SK-N-SH (cell line): ENCODE measurements at regions not wholly inside any gene's neighbourhood (a gene's known extent, or its start where the extent isn't known, plus 50 kb on each side); places are given as distances from the start of the nearest gene placed in this dataset.

Experiments
- CTCF ChIA-PET: fragments of 300-600, 350-600 bp; formaldehyde crosslinking; extraction: SDS; loops from one replicate; lab custom pipeline; 2021; lab: Yijun Ruan, JAX
- POLR2A ChIA-PET: fragments of 350-600 bp; sonication (Branson Sonifier 250); formaldehyde crosslinking; extraction: SDS; loops from one replicate; lab custom pipeline; 2020; ENCODE audit warnings: antibody characterized with exemption, inconsistent platforms; lab: Yijun Ruan, JAX
- DNase-seq: peaks from one replicate; pipeline ENCODE4 v3.0.0; 2012
- H2AFZ ChIP-seq: fragments of 200-600 bp; sonication (generic); 2 replicates; pipeline ENCODE4 v1.8.1; 2016; ENCODE audit warnings: antibody characterized with exemption, mild to moderate bottlenecking, low read depth
- H3F3A ChIP-seq: fragments of 200-600 bp; sonication (generic); replicated peaks from 2 replicates; pipeline ENCODE3; 2016; ENCODE audit warnings: antibody characterized with exemption, mild to moderate bottlenecking; ENCODE audit not compliant: insufficient read depth
- H3K27ac ChIP-seq, 2 experiments: fragments of 200-500 bp in 1 of 2; fragments of 200-600 bp in 1 of 2; sonication (Bioruptor generic) in 1 of 2; sonication (generic), shearing (Covaris generic) in 1 of 2; 2 replicates each; pipeline versions ENCODE4 v1.5.1 to v1.6.1; 2014 to 2016; ENCODE audit warnings: low read depth in 2 of 2, inconsistent platforms in 1 of 2, low read length in 1 of 2, mild to moderate bottlenecking in 1 of 2, mixed read lengths in 1 of 2
- H3K27me3 ChIP-seq: fragments of 200-600 bp; sonication (generic), shearing (Covaris generic); 2 replicates; pipeline ENCODE4 v1.6.1; 2016; ENCODE audit warnings: mixed run types; ENCODE audit not compliant: insufficient read depth
- H3K36me3 ChIP-seq, 2 experiments: fragments of 200-500 bp in 1 of 2; fragments of 200-600 bp in 1 of 2; sonication (Bioruptor generic) in 1 of 2; sonication (generic) in 1 of 2; replicated peaks in 1 of 2; 2 replicates each; pipeline versions ENCODE3 to v1.5.1; 2014 to 2016; ENCODE audit warnings: low read length in 1 of 2, mild to moderate bottlenecking in 1 of 2; ENCODE audit not compliant: insufficient read depth in 2 of 2, control insufficient read depth in 1 of 2
- H3K4me1 ChIP-seq, 2 experiments: fragments of 200-500 bp in 1 of 2; fragments of 200-600 bp in 1 of 2; sonication (Bioruptor generic) in 1 of 2; sonication (generic), shearing (Covaris generic) in 1 of 2; 2 replicates each; pipeline versions ENCODE4 v1.5.1 to v1.6.1; 2014 to 2016; ENCODE audit warnings: low read depth in 1 of 2, low read length in 1 of 2, mixed run types in 1 of 2; ENCODE audit not compliant: insufficient read depth in 2 of 2, control insufficient read depth in 1 of 2
- H3K4me2 ChIP-seq: fragments of 200-600 bp; sonication (generic), shearing (Covaris generic); 2 replicates; pipeline ENCODE4 v1.6.1; 2017; ENCODE audit warnings: mixed run types
- H3K4me3 ChIP-seq, 2 experiments: fragments of 200-500 bp in 1 of 2; fragments of 200-600 bp in 1 of 2; sonication (Bioruptor generic) in 1 of 2; sonication (generic), shearing (Covaris generic) in 1 of 2; 2 replicates each; pipeline versions ENCODE4 v1.5.1 to v1.8.1; 2014 to 2016; ENCODE audit warnings: low read depth in 2 of 2, inconsistent platforms in 1 of 2, low read length in 1 of 2, mild to moderate bottlenecking in 1 of 2, mixed read lengths in 1 of 2, moderate library complexity in 1 of 2
- H3K79me2 ChIP-seq: fragments of 200-600 bp; sonication (generic); 2 replicates; pipeline ENCODE4 v1.8.1; 2017; ENCODE audit warnings: mild to moderate bottlenecking; ENCODE audit not compliant: insufficient read depth
- H3K9ac ChIP-seq: fragments of 200-600 bp; sonication (generic); 2 replicates; pipeline ENCODE4 v1.6.1; 2017; ENCODE audit warnings: mixed run types
- H3K9me2 ChIP-seq: fragments of 200-600 bp; sonication (generic); 2 replicates; pipeline ENCODE4 v1.6.1; 2017; ENCODE audit warnings: mixed run types
- H3K9me3 ChIP-seq: fragments of 200-600 bp; sonication (generic); 2 replicates; pipeline ENCODE4 v1.6.1; 2017; ENCODE audit warnings: mixed run types, mild to moderate bottlenecking, moderate library complexity
- H4K20me1 ChIP-seq: fragments of 200-600 bp; sonication (generic); 2 replicates; pipeline ENCODE4 v1.6.1; 2017; ENCODE audit warnings: mild to moderate bottlenecking, mixed run types; ENCODE audit not compliant: insufficient read depth
- EP300 ChIP-seq, 2 experiments: IDR thresholded peaks; 2 replicates each; pipeline versions ENCODE4 v1.4.0 to v1.6.1; 2012; ENCODE audit warnings: borderline replicate concordance in 1 of 2, low read depth in 1 of 2, low read length in 1 of 2
- EZH2phosphoT487 ChIP-seq: fragments of 200-600 bp; sonication (generic); IDR thresholded peaks from 2 replicates; pipeline ENCODE4 v1.6.1; 2017; ENCODE audit warnings: low read depth, mixed run types, mild to moderate bottlenecking, antibody characterized with exemption, moderate library complexity, borderline replicate concordance
- FOSL2 ChIP-seq: IDR thresholded peaks from 2 replicates; pipeline ENCODE4 v1.4.0; 2012; ENCODE audit warnings: low read depth, mild to moderate bottlenecking, moderate library complexity, borderline replicate concordance
- FOXJ3 ChIP-seq: sonication (generic); formaldehyde crosslinking; IDR thresholded peaks from 2 replicates; pipeline ENCODE4 v1.5.1; 2020; ENCODE audit warnings: mild to moderate bottlenecking, missing genetic modification reagents
- FOXM1 ChIP-seq: IDR thresholded peaks from 2 replicates; pipeline ENCODE4 v1.4.0; 2012; ENCODE audit warnings: low read depth, mild to moderate bottlenecking
- GABPA ChIP-seq: IDR thresholded peaks from 2 replicates; pipeline ENCODE4 v1.4.0; 2012; ENCODE audit warnings: low read depth, mild to moderate bottlenecking
- MEF2A ChIP-seq: IDR thresholded peaks from 2 replicates; pipeline ENCODE4 v1.4.0; 2012; ENCODE audit warnings: low read depth, borderline replicate concordance
- MXI1 ChIP-seq: IDR thresholded peaks from 2 replicates; pipeline ENCODE4 v1.6.1; 2012; ENCODE audit warnings: mild to moderate bottlenecking, low read depth, low read length, improper control_type of control experiment
- NFIC ChIP-seq: IDR thresholded peaks from 2 replicates; pipeline ENCODE4 v1.4.0; 2012; ENCODE audit warnings: borderline replicate concordance
- NRF1 ChIP-seq: IDR thresholded peaks from 2 replicates; pipeline ENCODE4 v1.6.1; 2012; ENCODE audit warnings: low read depth, mild to moderate bottlenecking, low read length
- POLR2AphosphoS5 ChIP-seq: IDR thresholded peaks from 2 replicates; pipeline ENCODE4 v1.6.1; 2012; ENCODE audit warnings: low read depth, low read length
- RCOR1 ChIP-seq: fragments of 150-350 bp; IDR thresholded peaks from 2 replicates; pipeline ENCODE4 v1.6.1; 2017; ENCODE audit warnings: antibody characterized with exemption, low read length
- REST ChIP-seq: IDR thresholded peaks from 2 replicates; pipeline ENCODE4 v1.6.1; 2012; ENCODE audit warnings: mild to moderate bottlenecking, low read depth, low read length, moderate library complexity
- RFX5 ChIP-seq: IDR thresholded peaks from 2 replicates; pipeline ENCODE4 v1.6.1; 2012; ENCODE audit warnings: mild to moderate bottlenecking, improper control_type of control experiment, low read length
- RXRA ChIP-seq: IDR thresholded peaks from 2 replicates; pipeline ENCODE4 v1.4.0; 2012; ENCODE audit warnings: low read depth, mild to moderate bottlenecking, borderline replicate concordance
- TCF12 ChIP-seq: IDR thresholded peaks from 2 replicates; pipeline ENCODE4 v1.4.0; 2012
- TEAD4 ChIP-seq: IDR thresholded peaks from 2 replicates; pipeline ENCODE4 v1.4.0; 2012; ENCODE audit warnings: mild to moderate bottlenecking, borderline replicate concordance; ENCODE audit not compliant: insufficient read depth
- USF1 ChIP-seq: IDR thresholded peaks from 2 replicates; pipeline ENCODE4 v1.4.0; 2012; ENCODE audit warnings: low read depth, borderline replicate concordance
- USF2 ChIP-seq: fragments of 150-350 bp; IDR thresholded peaks from 2 replicates; pipeline ENCODE4 v1.6.1; 2017; ENCODE audit warnings: antibody characterized with exemption, low read length, low read depth, borderline replicate concordance
- WGBS: methylation state at CpG from one replicate; pipeline ENCODE4 v1.1.6; 2017; ENCODE audit warnings: low lambda C conversion rate; 5-methylcytosine and 5-hydroxymethylcytosine counted together
- TF ChIP-seq, protein P1 (sequence below): fragments of 200-600 bp; sonication (generic); IDR thresholded peaks from 2 replicates; pipeline ENCODE4 v1.6.1; 2017; ENCODE audit warnings: antibody characterized with exemption, mild to moderate bottlenecking, moderate library complexity
- TF ChIP-seq, protein P2 (sequence below): IDR thresholded peaks from 2 replicates; pipeline ENCODE4 v1.4.0; 2012; ENCODE audit warnings: low read depth, borderline replicate concordance

DNA sequence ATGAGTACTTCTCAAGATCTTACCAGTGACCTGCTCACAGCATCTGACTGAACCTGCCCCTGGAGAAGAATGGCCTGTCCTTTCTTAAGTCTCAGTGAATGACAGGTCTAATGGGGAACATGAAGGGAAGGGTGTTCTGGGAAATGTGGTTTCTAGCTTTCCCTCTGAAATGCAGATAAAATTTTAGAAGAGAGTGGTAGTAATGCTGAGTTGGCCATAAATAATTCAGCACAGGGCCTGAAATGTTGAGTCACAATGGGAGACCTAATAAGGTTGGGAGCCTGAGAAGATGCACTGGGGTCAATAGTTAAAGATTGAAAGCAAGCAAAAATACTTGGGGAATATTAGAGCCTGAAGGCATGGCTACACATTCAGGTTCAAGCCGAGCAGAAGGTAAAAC lies 214.9 kb upstream of the ARHGAP24 start:
- H3K9me2 ChIP-seq, result no peaks in the 10 kb centered on the region
- H3K4me1 ChIP-seq, result no peaks in the 10 kb centered on the region; a peak in 1 of 4 replicates
- H3K4me3 ChIP-seq, result no peak overlapping the region
- no peak overlapping the region for H3K27ac ChIP-seq
- H4K20me1 ChIP-seq, result no peaks in the 10 kb centered on the region
- H2AFZ ChIP-seq, result no peak overlapping the region
- no peaks in the 10 kb centered on the region for H3K36me3 ChIP-seq
- no peak overlapping the region for H3K4me2 ChIP-seq
- no peak for DNase-seq
- TF ChIP-seq FOXJ3 (CRISPR knock-in tag), result no peak
- TF ChIP-seq, protein P1, sequence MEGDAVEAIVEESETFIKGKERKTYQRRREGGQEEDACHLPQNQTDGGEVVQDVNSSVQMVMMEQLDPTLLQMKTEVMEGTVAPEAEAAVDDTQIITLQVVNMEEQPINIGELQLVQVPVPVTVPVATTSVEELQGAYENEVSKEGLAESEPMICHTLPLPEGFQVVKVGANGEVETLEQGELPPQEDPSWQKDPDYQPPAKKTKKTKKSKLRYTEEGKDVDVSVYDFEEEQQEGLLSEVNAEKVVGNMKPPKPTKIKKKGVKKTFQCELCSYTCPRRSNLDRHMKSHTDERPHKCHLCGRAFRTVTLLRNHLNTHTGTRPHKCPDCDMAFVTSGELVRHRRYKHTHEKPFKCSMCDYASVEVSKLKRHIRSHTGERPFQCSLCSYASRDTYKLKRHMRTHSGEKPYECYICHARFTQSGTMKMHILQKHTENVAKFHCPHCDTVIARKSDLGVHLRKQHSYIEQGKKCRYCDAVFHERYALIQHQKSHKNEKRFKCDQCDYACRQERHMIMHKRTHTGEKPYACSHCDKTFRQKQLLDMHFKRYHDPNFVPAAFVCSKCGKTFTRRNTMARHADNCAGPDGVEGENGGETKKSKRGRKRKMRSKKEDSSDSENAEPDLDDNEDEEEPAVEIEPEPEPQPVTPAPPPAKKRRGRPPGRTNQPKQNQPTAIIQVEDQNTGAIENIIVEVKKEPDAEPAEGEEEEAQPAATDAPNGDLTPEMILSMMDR, result no peak
- TF ChIP-seq USF1, result no peak
- no peak for TF ChIP-seq FOXM1
- TF ChIP-seq EZH2phosphoT487, result no peak
- TF ChIP-seq, protein P2, sequence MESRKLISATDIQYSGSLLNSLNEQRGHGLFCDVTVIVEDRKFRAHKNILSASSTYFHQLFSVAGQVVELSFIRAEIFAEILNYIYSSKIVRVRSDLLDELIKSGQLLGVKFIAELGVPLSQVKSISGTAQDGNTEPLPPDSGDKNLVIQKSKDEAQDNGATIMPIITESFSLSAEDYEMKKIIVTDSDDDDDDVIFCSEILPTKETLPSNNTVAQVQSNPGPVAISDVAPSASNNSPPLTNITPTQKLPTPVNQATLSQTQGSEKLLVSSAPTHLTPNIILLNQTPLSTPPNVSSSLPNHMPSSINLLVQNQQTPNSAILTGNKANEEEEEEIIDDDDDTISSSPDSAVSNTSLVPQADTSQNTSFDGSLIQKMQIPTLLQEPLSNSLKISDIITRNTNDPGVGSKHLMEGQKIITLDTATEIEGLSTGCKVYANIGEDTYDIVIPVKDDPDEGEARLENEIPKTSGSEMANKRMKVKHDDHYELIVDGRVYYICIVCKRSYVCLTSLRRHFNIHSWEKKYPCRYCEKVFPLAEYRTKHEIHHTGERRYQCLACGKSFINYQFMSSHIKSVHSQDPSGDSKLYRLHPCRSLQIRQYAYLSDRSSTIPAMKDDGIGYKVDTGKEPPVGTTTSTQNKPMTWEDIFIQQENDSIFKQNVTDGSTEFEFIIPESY, result no peak
- no peak for TF ChIP-seq NRF1
- TF ChIP-seq EP300 (IDR thresholded peaks at IDR 0.05; ENCODE audit: borderline replicate concordance in 1 of 2, low read depth in 1 of 2, low read length in 1 of 2), result no peak
- no peak for TF ChIP-seq TCF12
- no peak for TF ChIP-seq USF2
- no peak for TF ChIP-seq GABPA
- CTCF ChIA-PET, result no interaction called here
- WGBS, result 9% methylated on average over 1 of the region's 1 CpG
- H3K9ac ChIP-seq, result no peak overlapping the region
- no peaks in the 10 kb centered on the region for H3K79me2 ChIP-seq
- POLR2A ChIA-PET, result no interaction called here
- no peaks in the 10 kb centered on the region for H3K9me3 ChIP-seq
- H3F3A ChIP-seq, result no peaks in the 10 kb centered on the region
- no peaks in the 10 kb centered on the region for H3K27me3 ChIP-seq

DNA sequence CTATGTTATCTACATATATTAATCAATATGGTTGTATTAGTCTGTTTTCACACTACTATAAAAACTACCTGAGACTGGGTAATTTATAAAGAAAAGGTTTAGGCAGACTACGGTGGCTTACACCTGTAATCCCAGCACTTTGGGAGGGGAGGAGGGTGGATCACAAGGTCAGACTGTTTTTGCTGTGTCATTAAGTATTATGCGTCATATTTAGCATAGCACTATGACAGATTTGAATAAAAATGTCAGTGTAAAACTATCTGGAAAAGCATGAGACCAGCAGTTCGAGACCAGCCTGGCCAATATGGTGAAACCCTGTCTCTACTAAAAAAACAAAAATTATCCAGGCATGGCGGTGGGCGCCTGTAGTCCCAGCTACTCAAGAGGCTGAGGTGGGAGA lies 209.7 kb upstream of the ARHGAP24 start:
- CTCF ChIA-PET, result no interaction called here
- POLR2A ChIA-PET, result no interaction called here
- no peaks in the 10 kb centered on the region for H3K9me3 ChIP-seq
- no peak for TF ChIP-seq NRF1
- no peak for TF ChIP-seq NFIC
- TF ChIP-seq POLR2AphosphoS5, result no peak
- TF ChIP-seq RXRA, result no peak
- no peak for TF ChIP-seq RCOR1
- TF ChIP-seq REST, result no peak
- TF ChIP-seq MXI1, result no peak
- TF ChIP-seq RFX5, result no peak
- TF ChIP-seq TEAD4, result no peak
- no peak for TF ChIP-seq FOSL2
- TF ChIP-seq MEF2A, result no peak
- no peak for TF ChIP-seq FOXJ3 (CRISPR knock-in tag)

More for the DNA sequence above, 209.7 kb upstream of the ARHGAP24 start:
- Histone ChIP-seq H3K27me3 (no peaks in the 10 kb centered on the region), H3K27ac (no peak overlapping the region), H4K20me1 (no peaks in the 10 kb centered on the region), H3K9me2 (no peaks in the 10 kb centered on the region), H3K4me2 (no peak overlapping the region), H3K4me3 (no peak overlapping the region), H2AFZ (no peak overlapping the region), H3K79me2 (no peaks in the 10 kb centered on the region), H3K4me1 (no peaks in the 10 kb centered on the region), H3K36me3 (no peaks in the 10 kb centered on the region), H3K9ac (no peak overlapping the region), H3F3A (no peaks in the 10 kb centered on the region)
- DNase-seq, result no peak
- whole genome bisulfite sequencing, result 57% methylated on average over 5 of the region's 5 CpGs
